ENCODE measurements at regions not wholly inside any gene's neighbourhood (a gene's known extent, or its start where the extent isn't known, plus 50 kb on each side); places are given as distances from the start of the nearest gene placed in this dataset.

- TF ChIP-seq CTCF (IDR thresholded peaks at IDR 0.05; ENCODE audit: insufficient read depth, low read length, poor library complexity, severe bottlenecking) = no peak
- no peak for TF ChIP-seq EZH2phosphoT487 (conservative IDR thresholded peaks at IDR 0.05; ENCODE audit: low read length)
Measured at GRCh38 chr14:46057799-46058198, 593.8 kb downstream of the RPL10L start.
